ENCODE measurements at regions not wholly inside any gene's neighbourhood (a gene's known extent, or its start where the extent isn't known, plus 50 kb on each side); places are given as distances from the start of the nearest gene placed in this dataset.
A peak's percentile ranks its signal among the peaks of the same experiment; 100 is the strongest.
"Not testable (repeated sequence)": the region's sequence is repeated elsewhere in the genome, so short reads cannot be mapped to it uniquely, and the experiment has no call there.

DNA sequence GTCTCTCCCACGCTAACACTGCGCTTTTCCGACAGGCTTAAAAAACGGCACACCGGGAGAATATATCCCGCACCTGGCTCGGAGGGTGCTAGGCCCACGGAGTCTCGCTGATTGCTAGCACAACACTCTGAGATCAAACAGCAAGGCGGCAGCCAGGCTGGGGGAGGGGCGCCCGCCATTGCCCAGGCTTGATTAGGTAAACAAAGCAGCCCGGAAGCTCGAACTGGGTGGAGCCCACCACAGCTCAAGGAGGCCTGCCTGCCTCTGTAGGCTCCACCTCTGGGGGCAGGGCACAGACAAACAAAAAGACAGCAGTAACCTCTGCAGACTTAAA lies 67.0 kb upstream of the FGF13 start:
- H4K8ac ChIP-seq (ENCODE audit: low read length); H4K91ac ChIP-seq (ENCODE audit: low read length); H3K9ac ChIP-seq (ENCODE audit: low read length); H3K4me1 ChIP-seq (ENCODE audit: control insufficient read depth, insufficient read depth, low read depth, low read length); H3K27me3 ChIP-seq (ENCODE audit: control insufficient read depth in 1 of 2, insufficient read depth in 1 of 2, low read length in 2 of 2); H2BK12ac ChIP-seq (ENCODE audit: low read length in 2 of 2); H3K18ac ChIP-seq (ENCODE audit: low read depth in 1 of 2, low read length in 2 of 2); H3K79me1 ChIP-seq (replicated peaks; ENCODE audit: low read length, poor library complexity, severe bottlenecking); H2BK15ac ChIP-seq (ENCODE audit: low read depth, poor library complexity, severe bottlenecking); H2AFZ ChIP-seq (ENCODE audit: low read depth, low read length); H3K23ac ChIP-seq (ENCODE audit: low read length in 2 of 2); H2BK120ac ChIP-seq (ENCODE audit: low read depth, low read length); H3K4ac ChIP-seq (ENCODE audit: low read depth in 1 of 2, low read length in 2 of 2); H3K14ac ChIP-seq (ENCODE audit: low read length in 2 of 2); H3K27ac ChIP-seq (ENCODE audit: low read length, poor library complexity, severe bottlenecking); H3K9me3 ChIP-seq (ENCODE audit: control insufficient read depth, low read length); H3K36me3 ChIP-seq (ENCODE audit: control insufficient read depth in 1 of 2, insufficient read depth in 2 of 2, low read depth in 1 of 2, low read length in 2 of 2); H3K4me3 ChIP-seq (ENCODE audit: insufficient read depth in 1 of 2, low read depth in 1 of 2, low read length in 2 of 2); H2AK5ac ChIP-seq (ENCODE audit: low read length, severe bottlenecking); H3K4me2 ChIP-seq (ENCODE audit: low read length, poor library complexity, severe bottlenecking); H2BK5ac ChIP-seq (ENCODE audit: low read depth, low read length, poor library complexity, severe bottlenecking); DNase-seq: not testable (repeated sequence)
- 56% methylated on average over 11 of the region's 14 CpGs for WGBS

DNA sequence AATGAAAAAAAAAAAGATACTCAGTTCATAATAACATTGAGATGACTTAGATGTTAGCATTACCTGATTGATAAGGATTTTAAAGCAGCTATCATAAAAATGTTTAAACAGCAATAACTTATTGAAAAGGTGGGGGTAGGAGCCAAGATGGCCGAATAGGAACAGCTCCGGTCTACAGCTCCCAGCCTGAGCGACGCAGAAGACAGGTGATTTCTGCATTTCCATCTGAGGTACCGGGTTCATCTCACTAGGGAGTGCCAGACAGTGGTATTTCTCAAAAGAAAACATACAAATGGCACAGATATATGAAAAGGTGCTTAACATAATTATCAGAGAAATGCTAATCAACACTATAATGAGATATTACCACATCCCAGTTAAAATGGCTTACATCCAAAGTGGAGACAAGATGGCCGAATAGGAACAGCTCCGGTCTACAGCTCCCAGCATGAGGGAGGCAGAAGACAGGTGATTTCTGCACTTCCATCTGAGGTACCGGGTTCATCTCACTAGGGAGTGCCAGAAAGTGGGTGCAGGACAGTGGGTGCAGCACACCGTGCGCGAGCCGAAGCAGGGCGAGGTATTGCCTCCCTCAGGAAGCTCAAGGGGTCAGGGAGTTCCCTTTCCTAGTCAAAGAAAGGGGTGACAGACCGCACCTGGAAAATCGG lies 66.5 kb upstream of the FGF13 start:
- not testable (repeated sequence) for H3K27ac ChIP-seq (ENCODE audit: low read length, poor library complexity, severe bottlenecking); H3K4ac ChIP-seq (ENCODE audit: low read depth in 1 of 2, low read length in 2 of 2); H2BK15ac ChIP-seq (ENCODE audit: low read depth, poor library complexity, severe bottlenecking); H3K4me2 ChIP-seq (ENCODE audit: low read length, poor library complexity, severe bottlenecking); H3K79me1 ChIP-seq (replicated peaks; ENCODE audit: low read length, poor library complexity, severe bottlenecking); H3K18ac ChIP-seq (ENCODE audit: low read depth in 1 of 2, low read length in 2 of 2); H4K91ac ChIP-seq (ENCODE audit: low read length); H2AFZ ChIP-seq (ENCODE audit: low read depth, low read length); H2BK5ac ChIP-seq (ENCODE audit: low read depth, low read length, poor library complexity, severe bottlenecking); H3K36me3 ChIP-seq (ENCODE audit: control insufficient read depth in 1 of 2, insufficient read depth in 2 of 2, low read depth in 1 of 2, low read length in 2 of 2); H3K27me3 ChIP-seq (ENCODE audit: control insufficient read depth in 1 of 2, insufficient read depth in 1 of 2, low read length in 2 of 2); H3K9me3 ChIP-seq (ENCODE audit: control insufficient read depth, low read length); H2BK120ac ChIP-seq (ENCODE audit: low read depth, low read length); H2BK12ac ChIP-seq (ENCODE audit: low read length in 2 of 2); H3K14ac ChIP-seq (ENCODE audit: low read length in 2 of 2); H3K23ac ChIP-seq (ENCODE audit: low read length in 2 of 2); H3K4me3 ChIP-seq (ENCODE audit: insufficient read depth in 1 of 2, low read depth in 1 of 2, low read length in 2 of 2); H3K9ac ChIP-seq (ENCODE audit: low read length); H2AK5ac ChIP-seq (ENCODE audit: low read length, severe bottlenecking); H4K8ac ChIP-seq (ENCODE audit: low read length); H3K4me1 ChIP-seq (ENCODE audit: control insufficient read depth, insufficient read depth, low read depth, low read length); DNase-seq
- WGBS = 85% methylated on average over 14 of the region's 15 CpGs

DNA sequence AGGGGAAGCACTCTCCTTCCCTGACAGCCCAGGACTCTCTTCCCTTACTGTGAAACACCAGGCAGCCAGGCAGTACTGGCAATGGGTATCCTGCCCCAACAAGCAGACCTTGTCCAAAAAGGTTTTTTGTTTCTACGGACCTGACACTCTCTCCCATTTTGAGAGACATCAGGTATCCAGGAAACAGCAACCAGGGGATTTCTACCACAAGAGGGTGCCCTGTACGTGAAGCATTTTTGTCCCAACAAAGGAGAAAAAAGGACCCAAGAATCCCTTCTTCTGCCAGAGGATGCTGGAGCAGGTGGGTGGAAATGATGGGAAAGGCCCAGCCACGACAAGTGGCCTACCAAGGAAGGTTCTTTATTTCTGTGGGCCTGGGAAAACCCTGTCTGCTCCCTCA lies 65.7 kb upstream of the FGF13 start:
- WGBS = 70% methylated on average over 2 of the region's 3 CpGs
- H2BK15ac ChIP-seq (ENCODE audit: low read depth, poor library complexity, severe bottlenecking) = no peak overlapping the region
- no peak overlapping the region for H3K18ac ChIP-seq (ENCODE audit: low read depth in 1 of 2, low read length in 2 of 2)
- no peak overlapping the region for H3K9ac ChIP-seq (ENCODE audit: low read length)
- no peak overlapping the region for H4K91ac ChIP-seq (ENCODE audit: low read length)
- H3K23ac ChIP-seq (ENCODE audit: low read length in 2 of 2) = no peak overlapping the region
- DNase-seq = no peak
- no peak overlapping the region for H2AK5ac ChIP-seq (ENCODE audit: low read length, severe bottlenecking)
- H2BK120ac ChIP-seq (ENCODE audit: low read depth, low read length) = no peak overlapping the region
- no peaks in the 10 kb centered on the region for H3K79me1 ChIP-seq (replicated peaks; ENCODE audit: low read length, poor library complexity, severe bottlenecking)
- H3K9me3 ChIP-seq (ENCODE audit: control insufficient read depth, low read length) = no peaks in the 10 kb centered on the region
- no peak overlapping the region for H3K14ac ChIP-seq (ENCODE audit: low read length in 2 of 2)
- no peaks in the 10 kb centered on the region for H3K27me3 ChIP-seq (ENCODE audit: control insufficient read depth in 1 of 2, insufficient read depth in 1 of 2, low read length in 2 of 2)
- H3K27ac ChIP-seq (ENCODE audit: low read length, poor library complexity, severe bottlenecking) = no peak overlapping the region
- H3K4me1 ChIP-seq (ENCODE audit: control insufficient read depth, insufficient read depth, low read depth, low read length) = no peaks in the 10 kb centered on the region
- no peak overlapping the region for H2BK12ac ChIP-seq (ENCODE audit: low read length in 2 of 2)
- H3K4me2 ChIP-seq (ENCODE audit: low read length, poor library complexity, severe bottlenecking) = no peak overlapping the region
- no peak overlapping the region for H4K8ac ChIP-seq (ENCODE audit: low read length)
- no peak overlapping the region for H2BK5ac ChIP-seq (ENCODE audit: low read depth, low read length, poor library complexity, severe bottlenecking)
- no peaks in the 10 kb centered on the region for H3K36me3 ChIP-seq (ENCODE audit: control insufficient read depth in 1 of 2, insufficient read depth in 2 of 2, low read depth in 1 of 2, low read length in 2 of 2)
- no peak overlapping the region for H2AFZ ChIP-seq (ENCODE audit: low read depth, low read length)
- no peak overlapping the region for H3K4ac ChIP-seq (ENCODE audit: low read depth in 1 of 2, low read length in 2 of 2)
- no peak overlapping the region for H3K4me3 ChIP-seq (ENCODE audit: insufficient read depth in 1 of 2, low read depth in 1 of 2, low read length in 2 of 2)

DNA sequence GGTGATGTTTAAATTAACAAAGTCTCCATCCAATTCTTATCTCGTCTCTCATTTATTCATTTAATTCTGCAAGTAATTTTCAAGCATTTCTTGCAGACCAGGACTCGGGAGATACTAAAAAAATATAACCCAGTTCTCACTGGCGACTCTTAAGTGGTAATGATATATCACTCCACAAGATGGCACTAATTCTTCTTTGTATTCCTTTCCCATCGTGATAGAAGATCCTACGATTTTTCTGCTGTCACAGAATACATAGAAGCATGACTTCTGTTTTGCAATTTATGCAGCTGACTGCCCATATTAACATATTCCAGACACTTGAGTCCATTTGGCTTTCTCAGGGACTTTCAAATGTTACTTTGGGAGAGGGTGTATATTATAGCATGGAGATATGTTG lies 64.0 kb upstream of the FGF13 start:
- H3K27ac ChIP-seq (ENCODE audit: low read length, poor library complexity, severe bottlenecking) = no peak overlapping the region
- no peak overlapping the region for H4K8ac ChIP-seq (ENCODE audit: low read length)
- no peaks in the 10 kb centered on the region for H3K4me1 ChIP-seq (ENCODE audit: control insufficient read depth, insufficient read depth, low read depth, low read length)
- no peak overlapping the region for H2BK12ac ChIP-seq (ENCODE audit: low read length in 2 of 2)
- no peak overlapping the region for H3K18ac ChIP-seq (ENCODE audit: low read depth in 1 of 2, low read length in 2 of 2)
- H2AK5ac ChIP-seq (ENCODE audit: low read length, severe bottlenecking) = no peak overlapping the region
- H3K27me3 ChIP-seq (ENCODE audit: control insufficient read depth in 1 of 2, insufficient read depth in 1 of 2, low read length in 2 of 2) = no peaks in the 10 kb centered on the region
- H3K14ac ChIP-seq (ENCODE audit: low read length in 2 of 2) = no peak overlapping the region
- H3K4me2 ChIP-seq (ENCODE audit: low read length, poor library complexity, severe bottlenecking) = no peak overlapping the region
- H3K4me3 ChIP-seq (ENCODE audit: insufficient read depth in 1 of 2, low read depth in 1 of 2, low read length in 2 of 2) = no peak overlapping the region
- H3K4ac ChIP-seq (ENCODE audit: low read depth in 1 of 2, low read length in 2 of 2) = no peak overlapping the region
- no peak overlapping the region for H2AFZ ChIP-seq (ENCODE audit: low read depth, low read length)
- H4K91ac ChIP-seq (ENCODE audit: low read length) = no peak overlapping the region
- H3K9me3 ChIP-seq (ENCODE audit: control insufficient read depth, low read length) = no peaks in the 10 kb centered on the region
- no peak overlapping the region for H2BK15ac ChIP-seq (ENCODE audit: low read depth, poor library complexity, severe bottlenecking)
- no peak overlapping the region for H2BK5ac ChIP-seq (ENCODE audit: low read depth, low read length, poor library complexity, severe bottlenecking)
- H2BK120ac ChIP-seq (ENCODE audit: low read depth, low read length) = no peak overlapping the region
- no peaks in the 10 kb centered on the region for H3K79me1 ChIP-seq (replicated peaks; ENCODE audit: low read length, poor library complexity, severe bottlenecking)
- H3K23ac ChIP-seq (ENCODE audit: low read length in 2 of 2) = no peak overlapping the region
- no peak overlapping the region for H3K9ac ChIP-seq (ENCODE audit: low read length)
- WGBS = 16% methylated on average over 5 of the region's 5 CpGs
- peak; percentile 2 for DNase-seq
- H3K36me3 ChIP-seq (ENCODE audit: control insufficient read depth in 1 of 2, insufficient read depth in 2 of 2, low read depth in 1 of 2, low read length in 2 of 2) = no peaks in the 10 kb centered on the region
